Endothelial cell (in vitro differentiated cells): ENCODE measurements at regions not wholly inside any gene's neighbourhood (a gene's known extent, or its start where the extent isn't known, plus 50 kb on each side); places are given as distances from the start of the nearest gene placed in this dataset.

Experiments used
- DNase-seq: peaks from one replicate; pipeline ENCODE4 v3.0.0; 2021; ENCODE audit warnings: low spot score
- H3K27ac Mint-ChIP-seq: one replicate; pipeline ENCODE4 v1.8.0; 2021; ENCODE audit warnings: mixed read lengths, inconsistent platforms; ENCODE audit not compliant: unreplicated experiment
- H3K27me3 Mint-ChIP-seq: one replicate; pipeline ENCODE4 v1.8.0; 2021; ENCODE audit warnings: mild to moderate bottlenecking, moderate library complexity, mixed read lengths, inconsistent platforms; ENCODE audit not compliant: unreplicated experiment
- H3K36me3 Mint-ChIP-seq: one replicate; pipeline ENCODE4 v1.8.0; 2021; ENCODE audit warnings: mild to moderate bottlenecking, low read depth, mixed read lengths, inconsistent platforms; ENCODE audit not compliant: unreplicated experiment
- H3K4me1 Mint-ChIP-seq: one replicate; pipeline ENCODE4 v1.8.0; 2021; ENCODE audit warnings: mild to moderate bottlenecking, mixed read lengths, inconsistent platforms; ENCODE audit not compliant: unreplicated experiment
- H3K4me3 Mint-ChIP-seq: one replicate; pipeline ENCODE4 v1.8.0; 2021; ENCODE audit warnings: mild to moderate bottlenecking, mixed read lengths, inconsistent platforms; ENCODE audit not compliant: unreplicated experiment
- H3K9me3 Mint-ChIP-seq: one replicate; pipeline ENCODE4 v1.8.0; 2021; ENCODE audit warnings: mixed read lengths, inconsistent platforms; ENCODE audit not compliant: unreplicated experiment
- TF ChIP-seq, protein P1 (sequence below): fragments of 200-600 bp; sonication (generic); IDR thresholded peaks from one replicate; pipeline ENCODE4 v1.5.0; 2021; ENCODE audit warnings: antibody characterized with exemption; ENCODE audit not compliant: unreplicated experiment

DNA sequence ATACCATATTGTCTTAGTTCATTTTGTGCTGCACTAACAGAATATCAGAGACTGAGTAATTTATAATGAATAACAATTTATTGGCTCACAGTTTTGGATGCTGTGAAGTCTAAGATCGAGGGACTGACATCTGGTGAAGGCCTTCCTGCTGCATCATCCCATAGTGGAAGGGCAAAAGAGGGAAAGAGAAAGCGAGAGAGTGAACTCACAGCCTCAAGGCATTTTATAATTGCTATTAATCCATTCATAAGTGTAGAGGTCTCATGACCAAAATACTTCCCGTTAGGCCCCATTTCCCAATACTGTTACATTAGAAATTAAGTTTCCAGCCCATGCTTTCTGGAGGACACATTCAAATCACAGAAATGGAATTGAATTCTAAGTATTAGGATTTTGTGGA, 554.4 kb downstream of the TRAM1L1 start:
- H3K36me3 Mint-ChIP-seq: no peaks in the 10 kb centered on the region
- TF ChIP-seq, protein P1, sequence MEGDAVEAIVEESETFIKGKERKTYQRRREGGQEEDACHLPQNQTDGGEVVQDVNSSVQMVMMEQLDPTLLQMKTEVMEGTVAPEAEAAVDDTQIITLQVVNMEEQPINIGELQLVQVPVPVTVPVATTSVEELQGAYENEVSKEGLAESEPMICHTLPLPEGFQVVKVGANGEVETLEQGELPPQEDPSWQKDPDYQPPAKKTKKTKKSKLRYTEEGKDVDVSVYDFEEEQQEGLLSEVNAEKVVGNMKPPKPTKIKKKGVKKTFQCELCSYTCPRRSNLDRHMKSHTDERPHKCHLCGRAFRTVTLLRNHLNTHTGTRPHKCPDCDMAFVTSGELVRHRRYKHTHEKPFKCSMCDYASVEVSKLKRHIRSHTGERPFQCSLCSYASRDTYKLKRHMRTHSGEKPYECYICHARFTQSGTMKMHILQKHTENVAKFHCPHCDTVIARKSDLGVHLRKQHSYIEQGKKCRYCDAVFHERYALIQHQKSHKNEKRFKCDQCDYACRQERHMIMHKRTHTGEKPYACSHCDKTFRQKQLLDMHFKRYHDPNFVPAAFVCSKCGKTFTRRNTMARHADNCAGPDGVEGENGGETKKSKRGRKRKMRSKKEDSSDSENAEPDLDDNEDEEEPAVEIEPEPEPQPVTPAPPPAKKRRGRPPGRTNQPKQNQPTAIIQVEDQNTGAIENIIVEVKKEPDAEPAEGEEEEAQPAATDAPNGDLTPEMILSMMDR: no peak
- H3K27ac Mint-ChIP-seq: peak overlapping the region; percentile 88
- H3K9me3 Mint-ChIP-seq: no peaks in the 10 kb centered on the region
- no peak overlapping the region for H3K4me3 Mint-ChIP-seq
- DNase-seq: no peak
- peaks cover 36% of the 10 kb centered on the region for H3K4me1 Mint-ChIP-seq
- H3K27me3 Mint-ChIP-seq: peaks cover 2% of the 10 kb centered on the region

DNA sequence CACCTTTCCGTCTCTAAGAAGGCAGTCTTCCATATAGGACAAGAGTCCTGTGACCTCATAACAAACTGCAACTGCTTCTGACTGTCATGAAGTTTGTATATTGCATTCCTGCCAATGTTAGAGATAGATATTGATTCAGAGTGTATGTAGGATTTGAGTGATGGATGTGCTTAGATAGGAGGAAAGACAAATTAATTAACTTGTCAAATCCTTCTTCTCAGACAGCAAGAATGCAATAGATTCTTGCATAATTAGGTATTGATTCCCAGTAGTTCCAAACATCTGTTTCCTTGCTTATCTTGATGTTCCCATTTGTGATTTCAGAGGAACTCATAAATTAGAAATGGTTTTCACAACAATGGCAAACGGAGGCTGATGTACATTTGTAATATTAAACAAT, 555.3 kb downstream of the TRAM1L1 start:
- H3K36me3 Mint-ChIP-seq: no peaks in the 10 kb centered on the region
- no peak overlapping the region for H3K4me3 Mint-ChIP-seq
- peaks cover 2% of the 10 kb centered on the region for H3K27me3 Mint-ChIP-seq
- H3K4me1 Mint-ChIP-seq: peaks cover 36% of the 10 kb centered on the region
- no peak overlapping the region for H3K27ac Mint-ChIP-seq
- TF ChIP-seq, protein P1: no peak
- DNase-seq: no peak
- H3K9me3 Mint-ChIP-seq: no peaks in the 10 kb centered on the region

DNA sequence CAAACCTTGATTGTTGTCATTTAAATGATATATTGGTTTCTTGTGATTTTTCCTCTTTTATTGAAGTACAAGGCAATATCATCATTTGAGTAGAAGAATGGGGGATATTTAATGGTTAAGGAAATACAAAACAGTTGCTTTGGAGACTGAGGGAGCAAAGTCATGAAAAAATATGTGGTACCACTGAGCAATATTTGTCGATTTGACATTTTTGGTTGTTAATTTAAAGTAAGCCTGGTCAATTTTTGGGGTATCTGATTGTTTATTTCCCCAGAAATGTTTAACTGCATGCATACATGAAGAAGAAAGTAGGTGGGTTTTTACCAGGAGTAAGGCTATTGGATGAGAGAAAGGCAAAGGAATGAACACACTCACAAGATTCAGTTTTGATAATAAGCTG, 556.2 kb downstream of the TRAM1L1 start:
- Mint-ChIP-seq H3K9me3 (no peaks in the 10 kb centered on the region), H3K27me3 (peaks cover 2% of the 10 kb centered on the region), H3K4me3 (no peak overlapping the region), H3K36me3 (no peaks in the 10 kb centered on the region), H3K4me1 (peaks cover 36% of the 10 kb centered on the region), H3K27ac (no peak overlapping the region)
- TF ChIP-seq, protein P1: no peak
- DNase-seq: no peak

DNA sequence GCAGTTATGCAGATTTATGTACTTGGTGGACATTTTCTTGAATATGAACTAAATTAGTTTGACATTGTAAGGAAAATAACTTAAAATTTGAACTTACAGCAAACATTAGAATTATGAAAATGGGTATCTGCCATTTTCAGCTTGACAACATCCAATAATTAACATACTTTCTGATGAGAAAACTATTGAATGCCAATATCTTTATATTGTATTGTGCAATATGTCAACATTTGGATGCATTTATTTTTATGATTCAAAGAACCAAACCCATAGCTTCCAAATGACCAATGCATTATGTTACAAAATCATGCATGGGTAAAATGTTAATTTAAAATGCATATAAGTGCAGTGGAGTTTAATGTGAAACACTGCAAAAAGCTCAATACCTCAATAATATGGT, 562.5 kb downstream of the TRAM1L1 start:
- Mint-ChIP-seq H3K9me3 (no peaks in the 10 kb centered on the region), H3K4me1 (no peaks in the 10 kb centered on the region), H3K27ac (no peak overlapping the region), H3K27me3 (no peaks in the 10 kb centered on the region), H3K36me3 (peaks cover 3% of the 10 kb centered on the region), H3K4me3 (no peak overlapping the region)
- TF ChIP-seq, protein P1: no peak
- DNase-seq: no peak

DNA sequence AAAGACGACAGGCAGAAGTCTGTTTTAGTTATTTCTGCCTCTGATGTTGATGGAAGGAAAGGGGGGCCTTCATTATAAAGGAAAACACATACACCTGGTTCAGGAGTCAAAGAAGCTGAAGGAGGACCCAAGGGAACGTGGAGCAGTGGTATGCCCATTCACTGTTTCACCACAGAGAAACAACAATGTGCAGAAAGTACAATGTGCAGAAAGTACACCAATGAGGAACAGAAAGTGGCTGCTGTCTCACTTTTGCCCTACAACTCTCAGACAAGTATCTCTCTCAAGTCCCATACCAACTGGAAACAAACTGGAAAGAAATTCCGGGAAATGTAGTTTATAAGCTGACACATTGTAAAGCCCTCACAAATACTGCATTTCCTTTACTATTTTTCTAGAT, 564.5 kb downstream of the TRAM1L1 start:
- DNase-seq: no peak
- TF ChIP-seq, protein P1: no peak
- Mint-ChIP-seq H3K27me3 (no peaks in the 10 kb centered on the region), H3K9me3 (no peaks in the 10 kb centered on the region), H3K4me1 (no peaks in the 10 kb centered on the region), H3K27ac (no peak overlapping the region), H3K4me3 (no peak overlapping the region), H3K36me3 (peaks cover 3% of the 10 kb centered on the region)
